ENCODE measurements at regions not wholly inside any gene's neighbourhood (a gene's known extent, or its start where the extent isn't known, plus 50 kb on each side); places are given as distances from the start of the nearest gene placed in this dataset.

- POLR2A ChIA-PET (ENCODE audit: low non-redundant PET), result no interaction called here
- TF ChIP-seq CTCF (conservative IDR thresholded peaks at IDR 0.05; ENCODE audit: low read depth), result no peak
- no peak overlapping the region for H3K27ac ChIP-seq
- CTCF ChIA-PET, result no interaction called here
- no peak for DNase-seq (ENCODE audit: low spot score)
These were observed 139.6 kb downstream of the TFAP2B start for GRCh38 chr6:50958148-50958697.

GRCh38 chr6:50959081-50959641, 140.5 kb downstream of the TFAP2B start:
- CTCF ChIA-PET, result no interaction called here
- DNase-seq (ENCODE audit: low spot score), result no peak
- no peak for TF ChIP-seq CTCF (conservative IDR thresholded peaks at IDR 0.05; ENCODE audit: low read depth)
- POLR2A ChIA-PET (ENCODE audit: low non-redundant PET), result no interaction called here
- H3K27ac ChIP-seq, result no peak overlapping the region

- POLR2A ChIA-PET (ENCODE audit: low non-redundant PET), result no interaction called here
- no peak for TF ChIP-seq CTCF (conservative IDR thresholded peaks at IDR 0.05; ENCODE audit: low read depth)
- no peak for DNase-seq (ENCODE audit: low spot score)
- H3K27ac ChIP-seq, result no peak overlapping the region
- CTCF ChIA-PET, result interaction anchor here (0.7 kb wide), 1 partner anchor 102 kb away, joined by 3 read pairs; no protein-coding TSS in a partner anchor
These were observed 142.9 kb downstream of the TFAP2B start for GRCh38 chr6:50961611-50962010.

- no peak for TF ChIP-seq CTCF (conservative IDR thresholded peaks at IDR 0.05; ENCODE audit: low read depth)
- ChIA-PET POLR2A (ENCODE audit: low non-redundant PET) (no interaction called here), CTCF (interaction anchor here (0.7 kb wide), 1 partner anchor 102 kb away, joined by 3 read pairs; no protein-coding TSS in a partner anchor)
- no peak overlapping the region for H3K27ac ChIP-seq
- DNase-seq (ENCODE audit: low spot score), result no peak
These were observed 143.6 kb downstream of the TFAP2B start for GRCh38 chr6:50962213-50962759.

- no peak for DNase-seq (ENCODE audit: low spot score)
- TF ChIP-seq CTCF (conservative IDR thresholded peaks at IDR 0.05; ENCODE audit: low read depth), result no peak
- ChIA-PET CTCF (no interaction called here), POLR2A (ENCODE audit: low non-redundant PET) (no interaction called here)
- no peak overlapping the region for H3K27ac ChIP-seq
These were observed 145.3 kb downstream of the TFAP2B start for GRCh38 chr6:50963952-50964351.

GRCh38 chr6:50965495-50965894, 146.8 kb downstream of the TFAP2B start:
- H3K27ac ChIP-seq, result no peak overlapping the region
- ChIA-PET CTCF (no interaction called here), POLR2A (ENCODE audit: low non-redundant PET) (no interaction called here)
- no peak for TF ChIP-seq CTCF (conservative IDR thresholded peaks at IDR 0.05; ENCODE audit: low read depth)
- DNase-seq (ENCODE audit: low spot score), result no peak
